ENCODE measurements at regions not wholly inside any gene's neighbourhood (a gene's known extent, or its start where the extent isn't known, plus 50 kb on each side); places are given as distances from the start of the nearest gene placed in this dataset.

- Histone ChIP-seq H3K27me3 (ENCODE audit: insufficient read depth, low read length, poor library complexity, severe bottlenecking) (no peaks in the 10 kb centered on the region), H3K36me3 (ENCODE audit: insufficient read depth, low read length) (no peaks in the 10 kb centered on the region), H3K79me2 (ENCODE audit: insufficient read depth, low read length) (no peaks in the 10 kb centered on the region), H4K20me1 (ENCODE audit: insufficient read depth, low read length, poor library complexity, severe bottlenecking) (no peaks in the 10 kb centered on the region), H3K9ac (ENCODE audit: low read depth, low read length, poor library complexity, severe bottlenecking) (no peak overlapping the region), H3K4me2 (ENCODE audit: low read depth, low read length, poor library complexity, severe bottlenecking) (no peak overlapping the region), H3K9me3 (ENCODE audit: insufficient read depth, low read depth, low read length) (no peaks in the 10 kb centered on the region), H3K4me1 (ENCODE audit: insufficient read depth, low read length, poor library complexity, severe bottlenecking) (no peaks in the 10 kb centered on the region), H3K4me3 (ENCODE audit: low read length, poor library complexity, severe bottlenecking) (no peak overlapping the region), H3K9me2 (replicated peaks; ENCODE audit: low read depth, low read length) (no peaks in the 10 kb centered on the region), H3F3A (ENCODE audit: low read depth) (no peaks in the 10 kb centered on the region), H2AFZ (ENCODE audit: low read length) (no peak overlapping the region)
- TF ChIP-seq EZH2phosphoT487 (IDR thresholded peaks at IDR 0.05; ENCODE audit: borderline replicate concordance) (no peak), CTCF (conservative IDR thresholded peaks at IDR 0.05; ENCODE audit: low read length) (no peak)
Observed at GRCh38 chr9:108100571-108100970, 611.0 kb upstream of the KLF4 start.

GRCh38 chr9:108099854-108100253 lies 610.3 kb upstream of the KLF4 start:
- H3K79me2 ChIP-seq (ENCODE audit: insufficient read depth, low read length) = no peaks in the 10 kb centered on the region
- TF ChIP-seq CTCF (conservative IDR thresholded peaks at IDR 0.05; ENCODE audit: low read length) = no peak
- TF ChIP-seq EZH2phosphoT487 (IDR thresholded peaks at IDR 0.05; ENCODE audit: borderline replicate concordance) = no peak
- H2AFZ ChIP-seq (ENCODE audit: low read length) = no peak overlapping the region
- no peaks in the 10 kb centered on the region for H3F3A ChIP-seq (ENCODE audit: low read depth)
- no peaks in the 10 kb centered on the region for H3K9me3 ChIP-seq (ENCODE audit: insufficient read depth, low read depth, low read length)
- H3K27me3 ChIP-seq (ENCODE audit: insufficient read depth, low read length, poor library complexity, severe bottlenecking) = no peaks in the 10 kb centered on the region
- H3K4me2 ChIP-seq (ENCODE audit: low read depth, low read length, poor library complexity, severe bottlenecking) = no peak overlapping the region
- no peaks in the 10 kb centered on the region for H3K9me2 ChIP-seq (replicated peaks; ENCODE audit: low read depth, low read length)
- H3K4me3 ChIP-seq (ENCODE audit: low read length, poor library complexity, severe bottlenecking) = no peak overlapping the region
- H4K20me1 ChIP-seq (ENCODE audit: insufficient read depth, low read length, poor library complexity, severe bottlenecking) = no peaks in the 10 kb centered on the region
- H3K36me3 ChIP-seq (ENCODE audit: insufficient read depth, low read length) = no peaks in the 10 kb centered on the region
- H3K4me1 ChIP-seq (ENCODE audit: insufficient read depth, low read length, poor library complexity, severe bottlenecking) = no peaks in the 10 kb centered on the region
- no peak overlapping the region for H3K9ac ChIP-seq (ENCODE audit: low read depth, low read length, poor library complexity, severe bottlenecking)

GRCh38 chr9:108095496-108095895 lies 605.9 kb upstream of the KLF4 start:
- no peaks in the 10 kb centered on the region for H3K36me3 ChIP-seq (ENCODE audit: insufficient read depth, low read length)
- no peaks in the 10 kb centered on the region for H3K4me1 ChIP-seq (ENCODE audit: insufficient read depth, low read length, poor library complexity, severe bottlenecking)
- H4K20me1 ChIP-seq (ENCODE audit: insufficient read depth, low read length, poor library complexity, severe bottlenecking) = no peaks in the 10 kb centered on the region
- H3K4me2 ChIP-seq (ENCODE audit: low read depth, low read length, poor library complexity, severe bottlenecking) = no peak overlapping the region
- no peaks in the 10 kb centered on the region for H3K79me2 ChIP-seq (ENCODE audit: insufficient read depth, low read length)
- H3K9me3 ChIP-seq (ENCODE audit: insufficient read depth, low read depth, low read length) = 0 out of 2 replicates have a peak, but pooled peaks cover 4% of the 10 kb centered on the region
- H3K4me3 ChIP-seq (ENCODE audit: low read length, poor library complexity, severe bottlenecking) = no peak overlapping the region
- no peaks in the 10 kb centered on the region for H3F3A ChIP-seq (ENCODE audit: low read depth)
- TF ChIP-seq CTCF (conservative IDR thresholded peaks at IDR 0.05; ENCODE audit: low read length) = no peak
- no peak for TF ChIP-seq EZH2phosphoT487 (IDR thresholded peaks at IDR 0.05; ENCODE audit: borderline replicate concordance)
- no peak overlapping the region for H2AFZ ChIP-seq (ENCODE audit: low read length)
- H3K27me3 ChIP-seq (ENCODE audit: insufficient read depth, low read length, poor library complexity, severe bottlenecking) = no peaks in the 10 kb centered on the region
- H3K9ac ChIP-seq (ENCODE audit: low read depth, low read length, poor library complexity, severe bottlenecking) = no peak overlapping the region
- H3K9me2 ChIP-seq (replicated peaks; ENCODE audit: low read depth, low read length) = no peaks in the 10 kb centered on the region

Measured in Loucy (cell line).